H9 (cell line): ENCODE measurements at regions not wholly inside any gene's neighbourhood (a gene's known extent, or its start where the extent isn't known, plus 50 kb on each side); places are given as distances from the start of the nearest gene placed in this dataset.

Source experiments
- DNase-seq: peaks from one replicate; pipeline ENCODE4 v3.0.0-alpha.2; 2017
- H2AFZ ChIP-seq: one replicate; pipeline ENCODE4 v1.6.1; 2013; ENCODE audit warnings: mild to moderate bottlenecking, low read length, control low read depth, moderate library complexity
- H2AK5ac ChIP-seq: 2 replicates; pipeline ENCODE4 v1.6.1; 2013; ENCODE audit warnings: low read length, control low read depth, mixed read lengths; ENCODE audit not compliant: insufficient read length
- H2BK120ac ChIP-seq: one replicate; pipeline ENCODE4 v1.6.1; 2013; ENCODE audit warnings: low read depth, mild to moderate bottlenecking, low read length, control low read depth, inconsistent platforms; ENCODE audit not compliant: poor library complexity, severe bottlenecking
- H2BK12ac ChIP-seq: 2 replicates; pipeline ENCODE4 v1.6.1; 2013; ENCODE audit warnings: low read length, control low read depth, mixed read lengths, low read depth; ENCODE audit not compliant: insufficient read length
- H2BK15ac ChIP-seq: 2 replicates; pipeline ENCODE4 v1.6.1; 2013; ENCODE audit warnings: low read depth, low read length, control low read depth
- H2BK20ac ChIP-seq: one replicate; pipeline ENCODE4 v1.6.1; 2013; ENCODE audit warnings: low read depth, mild to moderate bottlenecking, low read length, control low read depth, inconsistent platforms; ENCODE audit not compliant: poor library complexity, severe bottlenecking
- H2BK5ac ChIP-seq: 2 replicates; pipeline ENCODE4 v1.6.1; 2013; ENCODE audit warnings: low read length, control low read depth, mixed read lengths; ENCODE audit not compliant: insufficient read length
- H3K14ac ChIP-seq: 2 replicates; pipeline ENCODE4 v1.6.1; 2013; ENCODE audit warnings: low read length, control low read depth; ENCODE audit not compliant: insufficient read depth
- H3K18ac ChIP-seq: 2 replicates; pipeline ENCODE4 v1.6.1; 2013; ENCODE audit warnings: low read depth, mild to moderate bottlenecking, mixed read lengths, low read length, control low read depth; ENCODE audit not compliant: insufficient read length
- H3K23ac ChIP-seq: 2 replicates; pipeline ENCODE4 v1.6.1; 2013; ENCODE audit warnings: low read length, control low read depth, mixed read lengths, low read depth; ENCODE audit not compliant: insufficient read length
- H3K23me2 ChIP-seq: 2 replicates; pipeline ENCODE4 v1.6.1; 2013; ENCODE audit warnings: low read depth, mild to moderate bottlenecking, mixed read lengths, low read length, control low read depth; ENCODE audit not compliant: insufficient read length, poor library complexity, severe bottlenecking
- H3K27ac ChIP-seq: 2 replicates; pipeline ENCODE4 v1.5.1; 2013; ENCODE audit warnings: low read length, control low read depth, mixed read lengths, low read depth; ENCODE audit not compliant: insufficient read length
- H3K27me3 ChIP-seq: 2 replicates; pipeline ENCODE4 v1.6.1; 2013; ENCODE audit warnings: low read length, control low read depth, inconsistent platforms; ENCODE audit not compliant: insufficient read depth
- H3K4ac ChIP-seq: 2 replicates; pipeline ENCODE4 v1.6.1; 2013; ENCODE audit warnings: low read depth, mild to moderate bottlenecking, control low read depth, inconsistent platforms, low read length, moderate library complexity
- H3K4me1 ChIP-seq: 2 replicates; pipeline ENCODE4 v1.6.1; 2013; ENCODE audit warnings: low read length, control low read depth, inconsistent platforms; ENCODE audit not compliant: insufficient read depth
- H3K4me2 ChIP-seq: 2 replicates; pipeline ENCODE4 v1.6.1; 2013; ENCODE audit warnings: low read length, control low read depth, mixed read lengths; ENCODE audit not compliant: insufficient read length, insufficient read depth
- H3K56ac ChIP-seq: 2 replicates; pipeline ENCODE4 v1.6.1; 2013; ENCODE audit warnings: low read depth, mild to moderate bottlenecking, mixed read lengths, low read length, control low read depth; ENCODE audit not compliant: insufficient read length
- H3K79me1 ChIP-seq: 2 replicates; pipeline ENCODE4 v1.6.1; 2013; ENCODE audit warnings: low read depth, mild to moderate bottlenecking, moderate library complexity, low read length, control low read depth, inconsistent platforms; ENCODE audit not compliant: insufficient read depth, poor library complexity, severe bottlenecking
- H3K79me2 ChIP-seq: 2 replicates; pipeline ENCODE4 v1.6.1; 2013; ENCODE audit warnings: low read length, control low read depth, inconsistent platforms; ENCODE audit not compliant: insufficient read depth
- H3K9ac ChIP-seq: 2 replicates; pipeline ENCODE4 v1.6.1; 2013; ENCODE audit warnings: low read length, control low read depth, mixed read lengths; ENCODE audit not compliant: insufficient read length; ENCODE audit errors: extremely low read depth
- H3K9me3 ChIP-seq: one replicate; pipeline ENCODE4 v1.6.1; 2013; ENCODE audit warnings: low read depth, low read length, inconsistent platforms; ENCODE audit not compliant: control insufficient read depth
- H3T11ph ChIP-seq: one replicate; pipeline ENCODE4 v1.6.1; 2013; ENCODE audit warnings: mild to moderate bottlenecking, low read length, control low read depth, inconsistent platforms
- H4K20me1 ChIP-seq: one replicate; pipeline ENCODE4 v1.6.1; 2013; ENCODE audit not compliant: control insufficient read depth, insufficient read length, insufficient read depth
- H4K5ac ChIP-seq: 2 replicates; pipeline ENCODE4 v1.6.1; 2013; ENCODE audit warnings: low read depth, mild to moderate bottlenecking, mixed read lengths, low read length, control low read depth; ENCODE audit not compliant: insufficient read length
- H4K8ac ChIP-seq: replicated peaks from 2 replicates; pipeline ENCODE4 v1.6.1; 2013; ENCODE audit warnings: low read length, control low read depth, mixed read lengths, low read depth; ENCODE audit not compliant: insufficient read length
- H4K91ac ChIP-seq: 2 replicates; pipeline ENCODE4 v1.6.1; 2013; ENCODE audit warnings: low read depth, mild to moderate bottlenecking, moderate library complexity, mixed read lengths, low read length, control low read depth; ENCODE audit not compliant: insufficient read length
- H3K27ac Mint-ChIP-seq, 3 experiments: 2 replicates in 2 of 3; 3 replicates in 1 of 3; pipeline ENCODE4 v1.8.0; 2020 to 2021; ENCODE audit warnings: mixed read lengths in 3 of 3, mild to moderate bottlenecking in 1 of 3, moderate library complexity in 1 of 3
- H3K27me3 Mint-ChIP-seq: 2 replicates; pipeline ENCODE4 v1.8.0; 2021; ENCODE audit warnings: low read depth, mild to moderate bottlenecking, moderate library complexity, mixed read lengths
- H3K36me3 Mint-ChIP-seq, 3 experiments: 2 replicates in 2 of 3; 3 replicates in 1 of 3; pipeline ENCODE4 v1.8.0; 2020 to 2021; ENCODE audit warnings: low read depth in 3 of 3, mixed read lengths in 3 of 3; ENCODE audit not compliant: insufficient read depth in 1 of 3
- H3K4me1 Mint-ChIP-seq, 2 experiments: 2 replicates each; pipeline ENCODE4 v1.8.0; 2020; ENCODE audit warnings: mixed read lengths in 2 of 2
- H3K4me3 Mint-ChIP-seq, 2 experiments: 2 replicates in 1 of 2; 3 replicates in 1 of 2; pipeline ENCODE4 v1.8.0; 2020 to 2021; ENCODE audit warnings: mild to moderate bottlenecking in 2 of 2, mixed read lengths in 2 of 2, moderate library complexity in 1 of 2
- H3K9me3 Mint-ChIP-seq, 2 experiments: 2 replicates in 1 of 2; 3 replicates in 1 of 2; pipeline ENCODE4 v1.8.0; 2020; ENCODE audit warnings: mild to moderate bottlenecking in 2 of 2, mixed read lengths in 2 of 2, moderate library complexity in 1 of 2
- CTCF ChIP-seq: fragments of 200-600 bp; sonication (generic); conservative IDR thresholded peaks from 3 replicates; pipeline ENCODE4 v1.8.0; 2021; ENCODE audit warnings: antibody characterized with exemption, mild to moderate bottlenecking
- WGBS: extraction: QIAGEN DNeasy Blood & Tissue Kit; methylation state at CpG from one replicate; pipeline ENCODE4 v1.1.7; 2013; ENCODE audit warnings: missing lambda C conversion rate, low lambda C conversion rate, mixed read lengths; ENCODE audit not compliant: insufficient read length; ENCODE audit errors: extremely low coverage; 5-methylcytosine and 5-hydroxymethylcytosine counted together

GRCh38 chr6:170018422-170018935 is 267.1 kb downstream of the ERMARD start:
- DNase-seq = peak; percentile 8
- H3K9me3 Mint-ChIP-seq = no peaks in the 10 kb centered on the region
- Histone ChIP-seq H3K14ac (no peak overlapping the region), H2AK5ac (no peak overlapping the region), H4K20me1 (no peaks in the 10 kb centered on the region), H3K79me2 (no peaks in the 10 kb centered on the region), H4K8ac (no peak overlapping the region), H3K79me1 (no peaks in the 10 kb centered on the region), H2BK20ac (no peak overlapping the region), H3K4me2 (no peak overlapping the region), H2AFZ (no peak overlapping the region), H2BK15ac (no peak overlapping the region), H4K5ac (no peak overlapping the region), H3K18ac (no peak overlapping the region), H4K91ac (no peak overlapping the region), H3K4ac (no peak overlapping the region), H2BK120ac (no peak overlapping the region), H3K23ac (no peak overlapping the region), H3K9me3 (no peaks in the 10 kb centered on the region), H2BK12ac (no peak overlapping the region), H3K27me3 (no peaks in the 10 kb centered on the region), H3K23me2 (no peaks in the 10 kb centered on the region), H3K56ac (no peak overlapping the region), H2BK5ac (no peak overlapping the region), H3K27ac (no peak overlapping the region), H3K4me1 (no peaks in the 10 kb centered on the region), H3T11ph (no peak overlapping the region), H3K9ac (no peak overlapping the region)
- TF ChIP-seq CTCF = no peak
- H3K36me3 Mint-ChIP-seq = no peaks in the 10 kb centered on the region
- no peak overlapping the region; a peak in 1 of 5 replicates for H3K4me3 Mint-ChIP-seq
- peaks cover 20% of the 10 kb centered on the region for H3K27me3 Mint-ChIP-seq
- no peak overlapping the region for H3K27ac Mint-ChIP-seq
- no peaks in the 10 kb centered on the region; a peak in 2 of 4 replicates for H3K4me1 Mint-ChIP-seq
- WGBS = no CpG with 5 or more reads among the region's 12 CpGs
